ENCODE measurements at regions not wholly inside any gene's neighbourhood (a gene's known extent, or its start where the extent isn't known, plus 50 kb on each side); places are given as distances from the start of the nearest gene placed in this dataset.

- Histone ChIP-seq H3K36me3 (ENCODE audit: insufficient read depth, low read length) (no peaks in the 10 kb centered on the region), H3K27me3 (ENCODE audit: control insufficient read depth in 1 of 2, insufficient read depth in 2 of 2, low read length in 2 of 2) (no peaks in the 10 kb centered on the region), H3K9me3 (ENCODE audit: control insufficient read depth in 1 of 2, insufficient read depth in 1 of 2, low read length in 2 of 2) (no peaks in the 10 kb centered on the region), H3K4me3 (ENCODE audit: low read length) (no peak overlapping the region), H3K27ac (ENCODE audit: low read depth in 1 of 2, low read length in 2 of 2) (peak overlapping the region in 1 of 2 donors; percentile 67), H3K4me1 (ENCODE audit: insufficient read depth, low read length) (peaks cover 29% of the 10 kb centered on the region)
- H3K27ac Mint-ChIP-seq: peak overlapping the region; percentile 83
- no peaks in the 10 kb centered on the region for H3K9me3 Mint-ChIP-seq
- H3K27me3 Mint-ChIP-seq: no peaks in the 10 kb centered on the region
- ATAC-seq (ENCODE audit: poor library complexity) (no peak), DNase-seq (no peak)
- H3K4me3 Mint-ChIP-seq: peak overlapping the region; percentile 40
- H3K4me1 Mint-ChIP-seq (ENCODE audit: low read depth): peaks cover 67% of the 10 kb centered on the region
- no peak for TF ChIP-seq CTCF (IDR thresholded peaks at IDR 0.05)
- CTCF ChIA-PET: interaction anchor here (0.7 to 1.1 kb wide), 4 partner anchors 10 to 161 kb away, joined by 3 to 5 read pairs (median 4); no protein-coding TSS in a partner anchor
- intact Hi-C loops (cut with DNase I, micrococcal nuclease): loop anchor here in 1 of 2 experiments (5.0 kb wide), 2 partner anchors 92 to 157 kb away; partner anchors contain the start of gene AHR
- H3K36me3 Mint-ChIP-seq (ENCODE audit: low read depth): no peaks in the 10 kb centered on the region
- POLR2A ChIA-PET: no interaction called here
Measured at GRCh38 chr7:17140406-17140805, 158.0 kb upstream of the AHR start.

- Mint-ChIP-seq H3K4me1 (ENCODE audit: low read depth) (peaks cover 62% of the 10 kb centered on the region), H3K27me3 (no peaks in the 10 kb centered on the region), H3K36me3 (ENCODE audit: low read depth) (no peaks in the 10 kb centered on the region), H3K4me3 (peak overlapping the region; percentile 69), H3K27ac (peak overlapping the region; percentile 75), H3K9me3 (no peaks in the 10 kb centered on the region)
- POLR2A ChIA-PET: interaction anchor here (0.9 to 1.5 kb wide), 3 partner anchors 88 to 157 kb away, joined by 3 to 4 read pairs (median 4); partner anchors contain the start of gene AHR
- H3K27ac ChIP-seq (ENCODE audit: low read depth in 1 of 2, low read length in 2 of 2): peak overlapping the region in 1 of 2 donors; percentile 69
- CTCF ChIA-PET: interaction anchor here (0.9 kb wide), 1 partner anchor 88 kb away, joined by 3 read pairs; no protein-coding TSS in a partner anchor
- peak overlapping the region; percentile 41 for H3K4me3 ChIP-seq (ENCODE audit: low read length)
- DNase-seq: peak in 2 of 14 experiments; percentile 13 to 34
- no peaks in the 10 kb centered on the region for H3K9me3 ChIP-seq (ENCODE audit: control insufficient read depth in 1 of 2, insufficient read depth in 1 of 2, low read length in 2 of 2)
- no peaks in the 10 kb centered on the region for H3K27me3 ChIP-seq (ENCODE audit: control insufficient read depth in 1 of 2, insufficient read depth in 2 of 2, low read length in 2 of 2)
- no peaks in the 10 kb centered on the region for H3K36me3 ChIP-seq (ENCODE audit: insufficient read depth, low read length)
- no peak for TF ChIP-seq CTCF (IDR thresholded peaks at IDR 0.05)
- intact Hi-C loops (cut with DNase I, micrococcal nuclease): loop anchor here in 1 of 2 experiments (5.0 kb wide), 2 partner anchors 89 to 154 kb away; partner anchors contain the start of gene AHR
- peaks cover 29% of the 10 kb centered on the region for H3K4me1 ChIP-seq (ENCODE audit: insufficient read depth, low read length)
- ATAC-seq (ENCODE audit: poor library complexity): no peak
Measured at GRCh38 chr7:17142831-17143541, 155.5 kb upstream of the AHR start.

GRCh38 chr7:17144322-17144721, 154.1 kb upstream of the AHR start:
- no peaks in the 10 kb centered on the region for H3K27me3 Mint-ChIP-seq
- H3K36me3 ChIP-seq (ENCODE audit: insufficient read depth, low read length): no peaks in the 10 kb centered on the region
- POLR2A ChIA-PET: interaction anchor here (0.8 to 1.5 kb wide), 4 partner anchors 9 to 160 kb away, joined by 3 to 4 read pairs (median 3); partner anchors contain the start of gene AHR
- CTCF ChIA-PET: interaction anchor here (2.2 kb wide), 1 partner anchor 158 kb away, joined by 6 read pairs; no protein-coding TSS in a partner anchor
- no peak for TF ChIP-seq CTCF (IDR thresholded peaks at IDR 0.05)
- peak; percentile 3 to 78 (median 38) for DNase-seq
- H3K4me1 Mint-ChIP-seq (ENCODE audit: low read depth): peaks cover 49% of the 10 kb centered on the region
- H3K4me1 ChIP-seq (ENCODE audit: insufficient read depth, low read length): peaks cover 21% of the 10 kb centered on the region
- H3K27ac ChIP-seq (ENCODE audit: low read depth in 1 of 2, low read length in 2 of 2): no peak overlapping the region
- H3K4me3 Mint-ChIP-seq: peak overlapping the region; percentile 60
- H3K27me3 ChIP-seq (ENCODE audit: control insufficient read depth in 1 of 2, insufficient read depth in 2 of 2, low read length in 2 of 2): no peaks in the 10 kb centered on the region
- no peaks in the 10 kb centered on the region for H3K9me3 Mint-ChIP-seq
- intact Hi-C loops (cut with DNase I, micrococcal nuclease): loop anchor here in 1 of 2 experiments (5.0 kb wide), 2 partner anchors 88 to 153 kb away; partner anchors contain the start of gene AHR
- no peaks in the 10 kb centered on the region for H3K9me3 ChIP-seq (ENCODE audit: control insufficient read depth in 1 of 2, insufficient read depth in 1 of 2, low read length in 2 of 2)
- peak; percentile 78 for ATAC-seq (ENCODE audit: poor library complexity)
- peak overlapping the region; percentile 8 for H3K4me3 ChIP-seq (ENCODE audit: low read length)
- no peaks in the 10 kb centered on the region for H3K36me3 Mint-ChIP-seq (ENCODE audit: low read depth)
- H3K27ac Mint-ChIP-seq: peak overlapping the region; percentile 75

All from CD4-positive, alpha-beta T cell (primary cell).